Calu3 (cell line): ENCODE measurements at regions not wholly inside any gene's neighbourhood (a gene's known extent, or its start where the extent isn't known, plus 50 kb on each side); places are given as distances from the start of the nearest gene placed in this dataset.

Experiments used
- BruUV-seq: library from RNA; stranded (reverse); fragments of 400-500 nt; replicated peaks from 2 replicates; lab custom pipeline; 2021; lab: Mats Ljungman, UMichigan
- CTCF ChIA-PET: fragments of 300-600 bp; sonication (Branson Sonifier 250); formaldehyde crosslinking; loops from one replicate; lab custom pipeline; 2022; ENCODE audit warnings: antibody characterized with exemption; lab: Charles Lee
- DNase-seq: peaks from one replicate; pipeline ENCODE4 v3.0.0; 2022
- H3K27ac Mint-ChIP-seq: one replicate; pipeline ENCODE4 v1.8.0; 2022; ENCODE audit warnings: mixed read lengths; ENCODE audit not compliant: unreplicated experiment
- H3K27me3 Mint-ChIP-seq: one replicate; pipeline ENCODE4 v1.8.0; 2022; ENCODE audit warnings: mixed read lengths; ENCODE audit not compliant: unreplicated experiment
- H3K36me3 Mint-ChIP-seq: one replicate; pipeline ENCODE4 v1.8.0; 2022; ENCODE audit warnings: mild to moderate bottlenecking, moderate library complexity, mixed read lengths; ENCODE audit not compliant: insufficient read depth, unreplicated experiment
- H3K4me1 Mint-ChIP-seq: one replicate; pipeline ENCODE4 v1.8.0; 2022; ENCODE audit warnings: mild to moderate bottlenecking, low read depth, mixed read lengths; ENCODE audit not compliant: unreplicated experiment
- H3K4me3 Mint-ChIP-seq: one replicate; pipeline ENCODE4 v1.8.0; 2022; ENCODE audit warnings: mild to moderate bottlenecking, low read depth, moderate library complexity, mixed read lengths; ENCODE audit not compliant: unreplicated experiment
- H3K9me3 Mint-ChIP-seq: one replicate; pipeline ENCODE4 v1.8.0; 2022; ENCODE audit warnings: low read depth, mixed read lengths; ENCODE audit not compliant: unreplicated experiment
- intact Hi-C: fragments of 100-400 bp; cut with micrococcal nuclease; formaldehyde crosslinking; loops from one replicate; pipeline ENCODE4 v1.10.0; 2022; ENCODE audit not compliant: unreplicated experiment
- TF ChIP-seq, protein P1 (sequence below): fragments of 200-600 bp; IDR thresholded peaks from one replicate; pipeline ENCODE4 v1.8.0; 2022; ENCODE audit warnings: antibody characterized with exemption; ENCODE audit not compliant: unreplicated experiment

DNA sequence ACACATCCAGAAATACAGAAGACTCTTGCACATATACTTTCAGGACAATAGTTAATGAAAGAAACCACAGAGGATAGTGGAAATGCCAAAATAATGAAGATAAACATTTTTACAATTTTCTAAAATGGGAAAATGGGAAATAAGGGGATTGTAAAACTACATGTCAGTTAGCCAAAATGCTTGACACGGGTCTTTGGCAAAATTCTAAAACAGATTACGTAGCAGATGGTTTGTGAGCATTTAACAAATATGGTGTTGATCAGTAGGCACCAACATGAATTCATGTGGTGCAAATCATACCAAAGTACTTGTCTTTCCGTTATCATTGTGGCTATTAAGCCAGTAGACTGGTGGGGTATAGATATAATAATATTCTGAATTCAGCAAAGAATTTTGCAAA, 348.5 kb upstream of the ROBO1 start:
- CTCF ChIA-PET, result no interaction called here
- Mint-ChIP-seq H3K27me3 (no peaks in the 10 kb centered on the region), H3K36me3 (no peaks in the 10 kb centered on the region), H3K4me1 (peaks cover 19% of the 10 kb centered on the region), H3K4me3 (no peak overlapping the region), H3K9me3 (no peaks in the 10 kb centered on the region), H3K27ac (no peak overlapping the region)
- intact Hi-C loops, result loop anchor here (10.0 kb wide), 1 partner anchor 311 kb away; no protein-coding TSS in a partner anchor
- BruUV-seq, result no TSS peak
- DNase-seq, result no peak
- TF ChIP-seq, protein P1, sequence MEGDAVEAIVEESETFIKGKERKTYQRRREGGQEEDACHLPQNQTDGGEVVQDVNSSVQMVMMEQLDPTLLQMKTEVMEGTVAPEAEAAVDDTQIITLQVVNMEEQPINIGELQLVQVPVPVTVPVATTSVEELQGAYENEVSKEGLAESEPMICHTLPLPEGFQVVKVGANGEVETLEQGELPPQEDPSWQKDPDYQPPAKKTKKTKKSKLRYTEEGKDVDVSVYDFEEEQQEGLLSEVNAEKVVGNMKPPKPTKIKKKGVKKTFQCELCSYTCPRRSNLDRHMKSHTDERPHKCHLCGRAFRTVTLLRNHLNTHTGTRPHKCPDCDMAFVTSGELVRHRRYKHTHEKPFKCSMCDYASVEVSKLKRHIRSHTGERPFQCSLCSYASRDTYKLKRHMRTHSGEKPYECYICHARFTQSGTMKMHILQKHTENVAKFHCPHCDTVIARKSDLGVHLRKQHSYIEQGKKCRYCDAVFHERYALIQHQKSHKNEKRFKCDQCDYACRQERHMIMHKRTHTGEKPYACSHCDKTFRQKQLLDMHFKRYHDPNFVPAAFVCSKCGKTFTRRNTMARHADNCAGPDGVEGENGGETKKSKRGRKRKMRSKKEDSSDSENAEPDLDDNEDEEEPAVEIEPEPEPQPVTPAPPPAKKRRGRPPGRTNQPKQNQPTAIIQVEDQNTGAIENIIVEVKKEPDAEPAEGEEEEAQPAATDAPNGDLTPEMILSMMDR, result no peak

DNA sequence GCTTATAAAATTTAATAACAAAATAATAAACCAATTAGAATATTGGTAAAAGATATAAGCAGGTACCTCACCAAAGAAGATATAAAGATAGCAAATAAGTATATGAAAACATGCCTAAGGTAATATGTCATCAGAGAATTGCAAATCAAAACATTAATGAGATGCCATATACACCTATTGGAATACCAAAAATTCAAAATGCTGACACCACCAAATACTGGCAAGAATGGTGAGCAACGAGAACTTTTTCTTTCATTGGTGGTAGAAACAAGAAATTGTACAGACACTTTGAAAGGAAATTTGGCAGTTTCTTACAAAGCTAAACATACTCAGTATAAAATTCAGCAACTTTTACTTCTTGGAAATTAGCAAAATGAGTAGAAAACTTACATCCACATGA, 346.9 kb upstream of the ROBO1 start:
- no peak overlapping the region for H3K4me3 Mint-ChIP-seq
- TF ChIP-seq, protein P1, result no peak
- intact Hi-C loops, result loop anchor here (10.0 kb wide), 1 partner anchor 310 kb away; no protein-coding TSS in a partner anchor
- no peak overlapping the region for H3K27ac Mint-ChIP-seq
- peaks cover 19% of the 10 kb centered on the region for H3K4me1 Mint-ChIP-seq
- DNase-seq, result no peak
- no peaks in the 10 kb centered on the region for H3K9me3 Mint-ChIP-seq
- H3K36me3 Mint-ChIP-seq, result no peaks in the 10 kb centered on the region
- H3K27me3 Mint-ChIP-seq, result no peaks in the 10 kb centered on the region
- CTCF ChIA-PET, result no interaction called here
- no TSS peak for BruUV-seq

DNA sequence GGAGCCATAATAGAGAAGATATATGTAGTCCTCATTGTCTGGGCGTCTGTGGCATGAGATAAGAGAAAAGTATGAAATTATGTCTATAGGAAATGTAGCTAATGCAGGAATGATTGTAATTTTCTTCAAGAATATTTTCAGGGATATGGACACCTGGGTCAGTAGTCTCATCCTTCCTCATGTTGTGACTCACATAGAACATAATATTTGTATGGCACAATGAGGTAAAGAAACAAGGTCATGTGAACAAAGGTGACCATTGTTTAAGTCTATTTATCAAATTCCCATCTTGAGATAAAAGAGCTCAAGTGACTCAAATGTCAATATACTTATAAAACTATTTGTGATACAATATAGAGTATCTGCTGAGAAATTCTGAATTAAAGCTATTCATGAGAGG, 345.5 kb upstream of the ROBO1 start:
- Mint-ChIP-seq H3K27ac (no peak overlapping the region), H3K4me1 (peaks cover 19% of the 10 kb centered on the region), H3K36me3 (no peaks in the 10 kb centered on the region), H3K27me3 (no peaks in the 10 kb centered on the region), H3K9me3 (no peaks in the 10 kb centered on the region), H3K4me3 (no peak overlapping the region)
- CTCF ChIA-PET, result no interaction called here
- BruUV-seq, result no TSS peak
- DNase-seq, result no peak
- TF ChIP-seq, protein P1, result no peak
- intact Hi-C loops, result loop anchor here (10.0 kb wide), 1 partner anchor 309 kb away; no protein-coding TSS in a partner anchor

DNA sequence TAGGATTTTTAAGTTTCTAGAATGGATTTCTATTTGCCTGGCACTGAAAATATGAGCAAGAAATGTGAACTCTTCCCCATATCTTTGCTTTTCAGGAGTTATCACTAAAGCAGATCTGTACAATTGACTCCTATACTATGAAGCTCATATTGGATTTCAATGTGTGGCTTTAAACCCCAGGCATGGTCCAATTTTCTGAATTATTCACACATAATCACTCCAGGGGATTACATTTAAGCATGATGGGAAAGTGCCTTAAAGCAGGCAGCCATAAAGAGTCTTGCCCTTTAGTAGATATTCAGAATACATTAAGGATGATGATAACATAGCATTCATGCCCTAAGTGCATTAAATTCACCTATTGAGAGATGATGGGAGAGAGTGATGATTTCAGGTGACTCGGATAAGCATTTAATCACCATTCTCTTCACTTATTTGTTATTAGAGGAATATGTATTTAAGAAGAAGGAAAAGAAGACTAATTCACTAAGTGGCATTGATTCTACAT, 331.8 kb upstream of the ROBO1 start:
- Mint-ChIP-seq H3K27ac (no peak overlapping the region), H3K27me3 (no peaks in the 10 kb centered on the region), H3K4me1 (no peaks in the 10 kb centered on the region), H3K4me3 (no peak overlapping the region), H3K9me3 (peaks cover 2% of the 10 kb centered on the region), H3K36me3 (no peaks in the 10 kb centered on the region)
- CTCF ChIA-PET, result no interaction called here
- TF ChIP-seq, protein P1, result no peak
- intact Hi-C loops, result no loop called here
- DNase-seq, result no peak
- no TSS peak for BruUV-seq
